K562 (cell line): ENCODE measurements at regions not wholly inside any gene's neighbourhood (a gene's known extent, or its start where the extent isn't known, plus 50 kb on each side); places are given as distances from the start of the nearest gene placed in this dataset.

Source experiments
- ATAC-seq: fragments of 200-7000 bp; cut with Tn5 transposase; 3 replicates; pipeline ENCODE4 v1.9.1; 2020; ENCODE audit warnings: moderate library complexity
- BruUV-seq: library from RNA; stranded (reverse); fragments of 400-500 nt; replicated peaks from 2 replicates; lab custom pipeline; 2021; lab: Mats Ljungman, UMichigan
- CTCF ChIA-PET: fragments of 300-600 bp; formaldehyde crosslinking; extraction: SDS; loops from one replicate; lab custom pipeline; 2021; ENCODE audit warnings: low intra/inter-chr PET ratio; lab: Yijun Ruan, JAX
- POLR2A ChIA-PET: fragments of 300-600, 350-650 bp; sonication (Branson Sonifier 250); formaldehyde crosslinking; extraction: SDS; loops from one replicate; lab custom pipeline; 2021; ENCODE audit warnings: antibody characterized with exemption, inconsistent platforms; lab: Yijun Ruan, JAX
- DNase-seq, 4 experiments: peaks; one replicate each; pipeline versions ENCODE4 v3.0.0 to v3.0.0-alpha.2; 2011 to 2018; ENCODE audit warnings: low spot score in 3 of 4, mixed read lengths in 3 of 4; ENCODE audit errors: extremely low read depth in 1 of 4
- FAIRE-seq: peaks from 2 replicates; lab custom pipeline; 2011; peaks lifted over from hg19 to GRCh38; lab: Jason Lieb, UNC
- H2AFZ ChIP-seq: 2 replicates; pipeline ENCODE4 v1.6.0; 2011; ENCODE audit warnings: low read depth, low read length, control low read depth, inconsistent platforms
- H3K27ac ChIP-seq: fragments of 200-600 bp; 3 replicates; pipeline ENCODE4 v1.8.0; 2011; ENCODE audit warnings: low read depth, mild to moderate bottlenecking, control low read depth, inconsistent platforms, low read length, moderate library complexity, mixed read lengths; ENCODE audit errors: extremely low read depth
- H3K27me3 ChIP-seq, 2 experiments: fragments of 300-600 bp in 1 of 2; 2 replicates in 1 of 2; 3 replicates in 1 of 2; pipeline versions ENCODE4 v1.6.0 to v1.8.0; 2011; ENCODE audit warnings: inconsistent platforms in 2 of 2, low read length in 2 of 2, mild to moderate bottlenecking in 1 of 2, mixed read lengths in 1 of 2, moderate library complexity in 1 of 2; ENCODE audit not compliant: control insufficient read depth in 2 of 2, insufficient read depth in 2 of 2
- H3K36me3 ChIP-seq: fragments of 300-600 bp; 3 replicates; pipeline ENCODE4 v1.8.0; 2011; ENCODE audit warnings: mild to moderate bottlenecking, low read length, inconsistent platforms; ENCODE audit not compliant: control insufficient read depth, insufficient read depth
- H3K4me1 ChIP-seq, 2 experiments: fragments of 200-600 bp in 1 of 2; replicated peaks in 1 of 2; 2 replicates in 1 of 2; 3 replicates in 1 of 2; pipeline versions ENCODE4 v1.5.1 to v1.8.0; 2011; ENCODE audit warnings: inconsistent platforms in 2 of 2, low read length in 2 of 2, mild to moderate bottlenecking in 1 of 2, mixed read lengths in 1 of 2, moderate library complexity in 1 of 2; ENCODE audit not compliant: control insufficient read depth in 2 of 2, insufficient read depth in 2 of 2
- H3K4me2 ChIP-seq: 2 replicates; pipeline ENCODE4 v1.6.1; 2011; ENCODE audit warnings: low read length, control low read depth, inconsistent platforms, mixed read lengths; ENCODE audit not compliant: insufficient read depth
- H3K4me3 ChIP-seq: fragments of 200-600 bp; sonication (generic), shearing (Covaris generic); 2 replicates; pipeline ENCODE4 v1.5.1; 2016; ENCODE audit warnings: control low read depth, inconsistent platforms
- H3K79me2 ChIP-seq: fragments of 200-600 bp; 3 replicates; pipeline ENCODE4 v1.8.0; 2011; ENCODE audit warnings: low read length, inconsistent platforms; ENCODE audit not compliant: control insufficient read depth, insufficient read depth
- H3K9ac ChIP-seq, 2 experiments: 2 replicates each; pipeline versions ENCODE4 v1.6.0 to v1.6.1; 2011; ENCODE audit warnings: low read depth in 2 of 2, low read length in 2 of 2, control low read depth in 1 of 2, inconsistent platforms in 1 of 2, mild to moderate bottlenecking in 1 of 2, mixed read lengths in 1 of 2; ENCODE audit not compliant: insufficient read depth in 1 of 2
- H3K9me1 ChIP-seq: one replicate; pipeline ENCODE4 v1.6.0; 2011; ENCODE audit warnings: inconsistent platforms, mild to moderate bottlenecking, low read length, moderate library complexity; ENCODE audit not compliant: control insufficient read depth, insufficient read depth
- H3K9me3 ChIP-seq: replicated peaks from 2 replicates; pipeline ENCODE4 v1.5.1; 2011; ENCODE audit warnings: low read depth, low read length, inconsistent platforms; ENCODE audit not compliant: control insufficient read depth, insufficient read depth
- H4K20me1 ChIP-seq: replicated peaks from 2 replicates; pipeline ENCODE4 v1.6.1; 2011; ENCODE audit warnings: low read length, inconsistent platforms, mixed read lengths; ENCODE audit not compliant: control insufficient read depth, insufficient read depth
- FOXM1 ChIP-seq, 2 experiments: fragments of 450-650 bp in 1 of 2; sonication (generic) in 1 of 2; formaldehyde crosslinking in 1 of 2; IDR thresholded peaks; 2 replicates each; pipeline versions ENCODE4 v1.6.1 to v1.9.0; 2017 to 2022; ENCODE audit warnings: low read depth in 2 of 2, mild to moderate bottlenecking in 2 of 2, missing genetic modification reagents in 1 of 2, moderate library complexity in 1 of 2
- GTF2A2 ChIP-seq: IDR thresholded peaks from 2 replicates; pipeline ENCODE4 v1.6.1; 2016; ENCODE audit warnings: mild to moderate bottlenecking, missing genetic modification characterization, missing compliant biosample characterization
- KAT7 ChIP-seq: sonication (generic); formaldehyde crosslinking; IDR thresholded peaks from 2 replicates; pipeline ENCODE4 v1.8.0; 2022; ENCODE audit warnings: missing genetic modification reagents, mild to moderate bottlenecking, borderline replicate concordance
- LEF1 ChIP-seq: fragments of 450-650 bp; IDR thresholded peaks from 2 replicates; pipeline ENCODE4 v1.6.1; 2016; ENCODE audit warnings: mild to moderate bottlenecking
- MAFK ChIP-seq: IDR thresholded peaks from 2 replicates; pipeline ENCODE4 v1.6.1; 2011; ENCODE audit warnings: low read length, improper control_type of control experiment
- NR4A1 ChIP-seq, 2 experiments: fragments of 250-450 bp in 1 of 2; fragments of 450-650 bp in 1 of 2; sonication (Bioruptor Pico) in 1 of 2; IDR thresholded peaks; 2 replicates each; pipeline versions ENCODE4 v1.4.0 to v1.6.1; 2016 to 2020; ENCODE audit warnings: mild to moderate bottlenecking in 2 of 2, missing compliant biosample characterization in 1 of 2, missing genetic modification characterization in 1 of 2, moderate library complexity in 1 of 2
- RBFOX2 ChIP-seq: fragments of 200-400 bp; formaldehyde crosslinking; IDR thresholded peaks from 2 replicates; pipeline ENCODE4 v1.6.1; 2017; ENCODE audit warnings: low read depth, mild to moderate bottlenecking, low read length, moderate library complexity
- SAP30 ChIP-seq: fragments of 200-600 bp; sonication (generic); IDR thresholded peaks from 2 replicates; pipeline ENCODE4 v1.6.1; 2012; ENCODE audit warnings: borderline replicate concordance, low read depth, mild to moderate bottlenecking, moderate library complexity, low read length, control low read depth, inconsistent platforms; ENCODE audit not compliant: insufficient read depth, poor library complexity, severe bottlenecking
- SNIP1 ChIP-seq: fragments of 450-650 bp; IDR thresholded peaks from 2 replicates; pipeline ENCODE4 v1.7.1; 2017; ENCODE audit warnings: low read depth, mild to moderate bottlenecking
- SRSF9 ChIP-seq: fragments of 200-400 bp; formaldehyde crosslinking; IDR thresholded peaks from 2 replicates; pipeline ENCODE4 v1.6.1; 2017; ENCODE audit warnings: low read depth, low read length, borderline replicate concordance
- ZNF586 ChIP-seq: fragments of 450-650 bp; formaldehyde crosslinking; conservative IDR thresholded peaks from 2 replicates; pipeline ENCODE4 v1.4.0; 2020; ENCODE audit warnings: mild to moderate bottlenecking, moderate library complexity
- ZNF764 ChIP-seq: fragments of 250-450 bp; sonication (Bioruptor Pico); IDR thresholded peaks from 2 replicates; pipeline ENCODE4 v1.4.0; 2020; ENCODE audit warnings: low read depth, mild to moderate bottlenecking, moderate library complexity
- WGBS: fragments of 100-300 bp; shearing (Covaris generic); methylation state at CpG from one replicate; pipeline ENCODE4 v1.1.6; 2016; ENCODE audit warnings: low coverage, mixed read lengths; ENCODE audit not compliant: insufficient coverage; ENCODE audit errors: missing lambda C conversion rate; 5-methylcytosine and 5-hydroxymethylcytosine counted together
- in situ Hi-C: fragments of 300-500 bp; cut with MboI; formaldehyde crosslinking; loops from 4 replicates; pipeline ENCODE4 v1.15.0; 2018; ENCODE audit warnings: inconsistent platforms, mixed read lengths
- intact Hi-C: fragments of 100-400 bp; cut with micrococcal nuclease; formaldehyde crosslinking; loops from 2 replicates; pipeline ENCODE4 v1.14.2; 2022
- TF ChIP-seq, protein P1 (sequence below): sonication (generic); formaldehyde crosslinking; IDR thresholded peaks from 2 replicates; pipeline ENCODE4 v1.8.0; 2022; ENCODE audit warnings: mild to moderate bottlenecking, low read depth, missing genetic modification reagents
- TF ChIP-seq, protein P2 (sequence below), 2 experiments: fragments of 200-800 bp in 1 of 2; sonication (Bioruptor generic) in 1 of 2; sonication (generic) in 1 of 2; formaldehyde crosslinking in 1 of 2; IDR thresholded peaks in 1 of 2; conservative IDR thresholded peaks in 1 of 2; 2 replicates each; pipeline versions ENCODE4 v1.5.0 to v1.6.1; 2016 to 2020; ENCODE audit warnings: missing compliant biosample characterization in 1 of 2, missing genetic modification characterization in 1 of 2, missing genetic modification reagents in 1 of 2
- TF ChIP-seq, protein P3 (sequence below): fragments of 450-650 bp; formaldehyde crosslinking; IDR thresholded peaks from 2 replicates; pipeline ENCODE4 v1.4.0; 2022; ENCODE audit warnings: missing genetic modification characterization

DNA sequence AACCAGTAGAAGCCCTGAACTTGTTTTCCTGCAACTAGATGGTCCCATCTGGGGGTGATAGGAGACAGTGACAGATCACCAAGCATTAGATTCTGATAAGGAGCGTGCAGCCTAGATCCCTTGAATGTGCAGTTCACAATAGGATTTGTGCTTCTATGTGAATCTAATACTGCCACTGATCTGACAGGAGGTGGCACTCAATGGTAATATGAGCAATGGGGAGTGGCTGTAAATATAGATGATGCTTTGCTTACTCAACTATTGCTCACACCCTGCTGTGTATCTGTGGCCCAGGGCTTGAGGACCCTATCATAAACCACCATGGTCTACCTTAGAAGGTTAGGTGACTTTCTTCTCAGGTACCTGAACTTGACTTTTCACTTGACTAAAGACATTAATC, 417.1 kb upstream of the ARHGEF26 start:
- H3K79me2 ChIP-seq: no peaks in the 10 kb centered on the region
- no TSS peak for BruUV-seq
- no peak overlapping the region for H3K4me2 ChIP-seq
- no peak overlapping the region for H3K27ac ChIP-seq
- DNase-seq (no peak), ATAC-seq (no peak), FAIRE-seq (no peak)
- H3K4me3 ChIP-seq: no peak overlapping the region
- H3K36me3 ChIP-seq: no peaks in the 10 kb centered on the region
- 0% methylated on average over 1 of the region's 1 CpG for WGBS
- ChIA-PET POLR2A (no interaction called here), CTCF (no interaction called here)
- TF ChIP-seq ZNF764 (CRISPR knock-in tag) (no peak), ZNF586 (CRISPR knock-in tag) (no peak), LEF1 (no peak), MAFK (no peak), FOXM1 (IDR thresholded peaks at IDR 0.05; ENCODE audit: low read depth) (no peak), FOXM1 (CRISPR knock-in tag; IDR thresholded peaks at IDR 0.05; ENCODE audit: low read depth) (no peak), NR4A1 (CRISPR knock-in tag; IDR thresholded peaks at IDR 0.05) (no peak), NR4A1 (tag; IDR thresholded peaks at IDR 0.05) (no peak), SRSF9 (no peak), KAT7 (CRISPR knock-in tag) (no peak), RBFOX2 (no peak), SAP30 (no peak), SNIP1 (no peak), GTF2A2 (tag) (no peak)
- TF ChIP-seq, protein P1, sequence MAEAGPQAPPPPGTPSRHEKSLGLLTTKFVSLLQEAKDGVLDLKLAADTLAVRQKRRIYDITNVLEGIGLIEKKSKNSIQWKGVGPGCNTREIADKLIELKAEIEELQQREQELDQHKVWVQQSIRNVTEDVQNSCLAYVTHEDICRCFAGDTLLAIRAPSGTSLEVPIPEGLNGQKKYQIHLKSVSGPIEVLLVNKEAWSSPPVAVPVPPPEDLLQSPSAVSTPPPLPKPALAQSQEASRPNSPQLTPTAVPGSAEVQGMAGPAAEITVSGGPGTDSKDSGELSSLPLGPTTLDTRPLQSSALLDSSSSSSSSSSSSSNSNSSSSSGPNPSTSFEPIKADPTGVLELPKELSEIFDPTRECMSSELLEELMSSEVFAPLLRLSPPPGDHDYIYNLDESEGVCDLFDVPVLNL (CRISPR knock-in tag): no peak
- TF ChIP-seq, protein P2, sequence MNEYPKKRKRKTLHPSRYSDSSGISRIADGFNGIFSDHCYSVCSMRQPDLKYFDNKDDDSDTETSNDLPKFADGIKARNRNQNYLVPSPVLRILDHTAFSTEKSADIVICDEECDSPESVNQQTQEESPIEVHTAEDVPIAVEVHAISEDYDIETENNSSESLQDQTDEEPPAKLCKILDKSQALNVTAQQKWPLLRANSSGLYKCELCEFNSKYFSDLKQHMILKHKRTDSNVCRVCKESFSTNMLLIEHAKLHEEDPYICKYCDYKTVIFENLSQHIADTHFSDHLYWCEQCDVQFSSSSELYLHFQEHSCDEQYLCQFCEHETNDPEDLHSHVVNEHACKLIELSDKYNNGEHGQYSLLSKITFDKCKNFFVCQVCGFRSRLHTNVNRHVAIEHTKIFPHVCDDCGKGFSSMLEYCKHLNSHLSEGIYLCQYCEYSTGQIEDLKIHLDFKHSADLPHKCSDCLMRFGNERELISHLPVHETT (CRISPR knock-in tag; conservative IDR thresholded peaks at IDR 0.05 in 1 of 2, IDR thresholded peaks at IDR 0.05 in 1 of 2): no peak
- TF ChIP-seq, protein P3, sequence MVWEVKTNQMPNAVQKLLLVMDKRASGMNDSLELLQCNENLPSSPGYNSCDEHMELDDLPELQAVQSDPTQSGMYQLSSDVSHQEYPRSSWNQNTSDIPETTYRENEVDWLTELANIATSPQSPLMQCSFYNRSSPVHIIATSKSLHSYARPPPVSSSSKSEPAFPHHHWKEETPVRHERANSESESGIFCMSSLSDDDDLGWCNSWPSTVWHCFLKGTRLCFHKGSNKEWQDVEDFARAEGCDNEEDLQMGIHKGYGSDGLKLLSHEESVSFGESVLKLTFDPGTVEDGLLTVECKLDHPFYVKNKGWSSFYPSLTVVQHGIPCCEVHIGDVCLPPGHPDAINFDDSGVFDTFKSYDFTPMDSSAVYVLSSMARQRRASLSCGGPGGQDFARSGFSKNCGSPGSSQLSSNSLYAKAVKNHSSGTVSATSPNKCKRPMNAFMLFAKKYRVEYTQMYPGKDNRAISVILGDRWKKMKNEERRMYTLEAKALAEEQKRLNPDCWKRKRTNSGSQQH (CRISPR knock-in tag): no peak
- intact Hi-C loops (no loop called here), in situ Hi-C loops (no loop called here)
- H4K20me1 ChIP-seq: no peaks in the 10 kb centered on the region
- H3K9me3 ChIP-seq: no peaks in the 10 kb centered on the region
- H3K27me3 ChIP-seq: no peaks in the 10 kb centered on the region
- no peak overlapping the region for H2AFZ ChIP-seq
- no peaks in the 10 kb centered on the region for H3K9me1 ChIP-seq
- H3K4me1 ChIP-seq: no peaks in the 10 kb centered on the region
- H3K9ac ChIP-seq: no peak overlapping the region
